HepG2 (cell line): ENCODE measurements at regions not wholly inside any gene's neighbourhood (a gene's known extent, or its start where the extent isn't known, plus 50 kb on each side); places are given as distances from the start of the nearest gene placed in this dataset.

Experiments
- ATAC-seq: fragments of 200-7000 bp; cut with Tn5 transposase; 3 replicates; pipeline ENCODE4 v1.9.1; 2020; ENCODE audit warnings: mild to moderate bottlenecking, moderate library complexity
- BruUV-seq: library from RNA; stranded (reverse); fragments of 400-500 nt; replicated peaks from 2 replicates; lab custom pipeline; 2021; lab: Mats Ljungman, UMichigan
- CTCF ChIA-PET: fragments of 300-600 bp; formaldehyde crosslinking; extraction: SDS; loops from one replicate; lab custom pipeline; 2021; ENCODE audit warnings: low total read pairs, inconsistent platforms, low intra/inter-chr PET ratio; lab: Yijun Ruan, JAX
- POLR2A ChIA-PET: fragments of 350-600 bp; sonication (Branson Sonifier 250); formaldehyde crosslinking; loops from one replicate; lab custom pipeline; 2020; ENCODE audit warnings: antibody characterized with exemption, inconsistent platforms; lab: Yijun Ruan, JAX
- DNase-seq: peaks from one replicate; pipeline ENCODE4 v3.0.0-alpha.2; 2015; ENCODE audit warnings: low spot score
- FAIRE-seq: peaks from 3 replicates; lab custom pipeline; 2011; peaks lifted over from hg19 to GRCh38; lab: Jason Lieb, UNC
- H2AFZ ChIP-seq: one replicate; pipeline ENCODE4 v1.6.1; 2011; ENCODE audit warnings: low read length, inconsistent platforms
- H3K27ac ChIP-seq: fragments of 300-600 bp; 3 replicates; pipeline ENCODE4 v1.8.0; 2011; ENCODE audit warnings: mixed run types, mild to moderate bottlenecking, mixed read lengths, low read length, inconsistent platforms; ENCODE audit not compliant: insufficient read depth; ENCODE audit errors: extremely low read length
- H3K27me3 ChIP-seq, 2 experiments: fragments of 200-600 bp in 1 of 2; 2 replicates in 1 of 2; 3 replicates in 1 of 2; pipeline versions ENCODE4 v1.6.0 to v1.8.0; 2011; ENCODE audit warnings: low read length in 2 of 2, mild to moderate bottlenecking in 2 of 2, moderate library complexity in 2 of 2, inconsistent platforms in 1 of 2; ENCODE audit not compliant: insufficient read depth in 2 of 2, control insufficient read depth in 1 of 2
- H3K36me3 ChIP-seq, 2 experiments: fragments of 200-600 bp in 1 of 2; replicated peaks in 1 of 2; 2 replicates in 1 of 2; 3 replicates in 1 of 2; pipeline versions ENCODE4 v1.5.1 to v1.8.0; 2011; ENCODE audit warnings: low read length in 2 of 2, inconsistent platforms in 1 of 2; ENCODE audit not compliant: insufficient read depth in 2 of 2, control insufficient read depth in 1 of 2
- H3K4me1 ChIP-seq: 2 replicates; pipeline ENCODE4 v1.5.1; 2012; ENCODE audit warnings: low read length, inconsistent platforms; ENCODE audit not compliant: insufficient read depth
- H3K4me2 ChIP-seq: 2 replicates; pipeline ENCODE4 v1.6.0; 2011; ENCODE audit warnings: low read depth, low read length, inconsistent platforms
- H3K4me3 ChIP-seq, 3 experiments: fragments of 200-600 bp in 1 of 3; sonication (generic), shearing (Covaris generic) in 1 of 3; replicated peaks in 1 of 3; 2 replicates each; pipeline ENCODE4 v1.5.1; 2011 to 2016; ENCODE audit warnings: low read length in 3 of 3, inconsistent platforms in 2 of 3, low read depth in 2 of 3, mild to moderate bottlenecking in 2 of 3, control low read depth in 1 of 3, mixed read lengths in 1 of 3; ENCODE audit not compliant: insufficient read depth in 1 of 3
- H3K79me2 ChIP-seq: one replicate; pipeline ENCODE4 v1.6.1; 2011; ENCODE audit warnings: low read length, inconsistent platforms; ENCODE audit not compliant: insufficient read depth
- H3K9ac ChIP-seq: 2 replicates; pipeline ENCODE4 v1.6.0; 2011; ENCODE audit warnings: mild to moderate bottlenecking, low read depth, low read length, inconsistent platforms; ENCODE audit not compliant: insufficient read depth
- H3K9me3 ChIP-seq: 2 replicates; pipeline ENCODE4 v1.5.1; 2012; ENCODE audit warnings: mild to moderate bottlenecking, low read length
- H4K20me1 ChIP-seq: 2 replicates; pipeline ENCODE4 v1.6.0; 2011; ENCODE audit warnings: inconsistent platforms, mild to moderate bottlenecking, low read length, moderate library complexity; ENCODE audit not compliant: insufficient read depth
- AKAP8 ChIP-seq: sonication (generic); formaldehyde crosslinking; IDR thresholded peaks from 2 replicates; pipeline ENCODE4 v1.5.1; 2020; ENCODE audit warnings: mild to moderate bottlenecking, missing genetic modification reagents
- FOSL1 ChIP-seq: sonication (generic); formaldehyde crosslinking; IDR thresholded peaks from 2 replicates; pipeline ENCODE4 v1.9.0; 2021; ENCODE audit warnings: missing genetic modification reagents, borderline replicate concordance
- HCFC1 ChIP-seq: fragments of 150-350 bp; IDR thresholded peaks from 2 replicates; pipeline ENCODE4 v1.6.1; 2014; ENCODE audit warnings: low read depth, low read length
- MLLT10 ChIP-seq: sonication (generic); formaldehyde crosslinking; IDR thresholded peaks from 2 replicates; pipeline ENCODE4 v1.4.0; 2020; ENCODE audit warnings: missing genetic modification reagents
- SALL2 ChIP-seq: sonication (generic); formaldehyde crosslinking; IDR thresholded peaks from 2 replicates; pipeline ENCODE4 v1.8.1; 2023; ENCODE audit warnings: mild to moderate bottlenecking, missing genetic modification reagents, inconsistent platforms
- TBX2 ChIP-seq: sonication (generic); formaldehyde crosslinking; IDR thresholded peaks from 2 replicates; pipeline ENCODE4 v1.5.0; 2020; ENCODE audit warnings: missing genetic modification reagents, mild to moderate bottlenecking, borderline replicate concordance
- WGBS: methylation state at CpG from one replicate; pipeline ENCODE4 v1.1.6; 2017; ENCODE audit warnings: low lambda C conversion rate; 5-methylcytosine and 5-hydroxymethylcytosine counted together
- in situ Hi-C: cut with HindIII; loops from 2 replicates; pipeline ENCODE4 v1.10.0; 2017; ENCODE audit warnings: low pct_unique_long_range_greater_than_20kb; ENCODE audit not compliant: extremely low pct_ligation_motif_present
- intact Hi-C: fragments of 100-400 bp; cut with micrococcal nuclease; formaldehyde crosslinking; loops from one replicate; pipeline ENCODE4 v1.10.0; 2022; ENCODE audit not compliant: unreplicated experiment
- TF ChIP-seq, protein P1 (sequence below): sonication (generic); formaldehyde crosslinking; IDR thresholded peaks from 2 replicates; pipeline ENCODE4 v1.4.0; 2020; ENCODE audit warnings: mild to moderate bottlenecking, missing genetic modification reagents

DNA sequence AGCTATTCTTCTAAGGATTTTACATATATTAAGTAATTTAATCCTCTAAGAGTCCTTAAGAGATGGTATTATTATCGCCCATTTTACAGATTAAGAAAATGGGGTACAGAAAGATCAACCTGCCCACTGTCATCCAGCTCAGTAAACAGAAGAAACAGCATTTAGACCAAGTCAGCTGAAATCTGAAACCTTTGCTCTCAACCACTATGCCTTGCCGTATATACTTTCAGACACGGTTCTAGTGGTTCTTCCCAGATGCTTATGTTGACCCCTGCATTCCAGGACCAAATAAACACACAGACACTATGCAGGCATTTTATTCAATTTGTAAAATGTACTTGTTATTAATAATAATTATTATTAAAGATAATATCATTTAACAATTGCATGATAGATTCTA lies 854.8 kb downstream of the KCNJ2 start (continued):
- TF ChIP-seq TBX2 (CRISPR knock-in tag) (no peak), MLLT10 (no peak), HCFC1 (no peak), FOSL1 (CRISPR knock-in tag) (no peak)
- TF ChIP-seq, all 625 proteins: peak for 0

- no peaks in the 10 kb centered on the region for H4K20me1 ChIP-seq
- H2AFZ ChIP-seq, result no peak overlapping the region
- no peak overlapping the region for H3K9ac ChIP-seq
- no TSS peak for BruUV-seq
- H3K27me3 ChIP-seq, result no peaks in the 10 kb centered on the region
- H3K4me2 ChIP-seq, result no peak overlapping the region
- FAIRE-seq (no peak), DNase-seq (no peak), ATAC-seq (no peak)
- ChIA-PET CTCF (no interaction called here), POLR2A (no interaction called here)
- no peaks in the 10 kb centered on the region for H3K4me1 ChIP-seq
- H3K36me3 ChIP-seq, result no peaks in the 10 kb centered on the region
- TF ChIP-seq, protein P1, sequence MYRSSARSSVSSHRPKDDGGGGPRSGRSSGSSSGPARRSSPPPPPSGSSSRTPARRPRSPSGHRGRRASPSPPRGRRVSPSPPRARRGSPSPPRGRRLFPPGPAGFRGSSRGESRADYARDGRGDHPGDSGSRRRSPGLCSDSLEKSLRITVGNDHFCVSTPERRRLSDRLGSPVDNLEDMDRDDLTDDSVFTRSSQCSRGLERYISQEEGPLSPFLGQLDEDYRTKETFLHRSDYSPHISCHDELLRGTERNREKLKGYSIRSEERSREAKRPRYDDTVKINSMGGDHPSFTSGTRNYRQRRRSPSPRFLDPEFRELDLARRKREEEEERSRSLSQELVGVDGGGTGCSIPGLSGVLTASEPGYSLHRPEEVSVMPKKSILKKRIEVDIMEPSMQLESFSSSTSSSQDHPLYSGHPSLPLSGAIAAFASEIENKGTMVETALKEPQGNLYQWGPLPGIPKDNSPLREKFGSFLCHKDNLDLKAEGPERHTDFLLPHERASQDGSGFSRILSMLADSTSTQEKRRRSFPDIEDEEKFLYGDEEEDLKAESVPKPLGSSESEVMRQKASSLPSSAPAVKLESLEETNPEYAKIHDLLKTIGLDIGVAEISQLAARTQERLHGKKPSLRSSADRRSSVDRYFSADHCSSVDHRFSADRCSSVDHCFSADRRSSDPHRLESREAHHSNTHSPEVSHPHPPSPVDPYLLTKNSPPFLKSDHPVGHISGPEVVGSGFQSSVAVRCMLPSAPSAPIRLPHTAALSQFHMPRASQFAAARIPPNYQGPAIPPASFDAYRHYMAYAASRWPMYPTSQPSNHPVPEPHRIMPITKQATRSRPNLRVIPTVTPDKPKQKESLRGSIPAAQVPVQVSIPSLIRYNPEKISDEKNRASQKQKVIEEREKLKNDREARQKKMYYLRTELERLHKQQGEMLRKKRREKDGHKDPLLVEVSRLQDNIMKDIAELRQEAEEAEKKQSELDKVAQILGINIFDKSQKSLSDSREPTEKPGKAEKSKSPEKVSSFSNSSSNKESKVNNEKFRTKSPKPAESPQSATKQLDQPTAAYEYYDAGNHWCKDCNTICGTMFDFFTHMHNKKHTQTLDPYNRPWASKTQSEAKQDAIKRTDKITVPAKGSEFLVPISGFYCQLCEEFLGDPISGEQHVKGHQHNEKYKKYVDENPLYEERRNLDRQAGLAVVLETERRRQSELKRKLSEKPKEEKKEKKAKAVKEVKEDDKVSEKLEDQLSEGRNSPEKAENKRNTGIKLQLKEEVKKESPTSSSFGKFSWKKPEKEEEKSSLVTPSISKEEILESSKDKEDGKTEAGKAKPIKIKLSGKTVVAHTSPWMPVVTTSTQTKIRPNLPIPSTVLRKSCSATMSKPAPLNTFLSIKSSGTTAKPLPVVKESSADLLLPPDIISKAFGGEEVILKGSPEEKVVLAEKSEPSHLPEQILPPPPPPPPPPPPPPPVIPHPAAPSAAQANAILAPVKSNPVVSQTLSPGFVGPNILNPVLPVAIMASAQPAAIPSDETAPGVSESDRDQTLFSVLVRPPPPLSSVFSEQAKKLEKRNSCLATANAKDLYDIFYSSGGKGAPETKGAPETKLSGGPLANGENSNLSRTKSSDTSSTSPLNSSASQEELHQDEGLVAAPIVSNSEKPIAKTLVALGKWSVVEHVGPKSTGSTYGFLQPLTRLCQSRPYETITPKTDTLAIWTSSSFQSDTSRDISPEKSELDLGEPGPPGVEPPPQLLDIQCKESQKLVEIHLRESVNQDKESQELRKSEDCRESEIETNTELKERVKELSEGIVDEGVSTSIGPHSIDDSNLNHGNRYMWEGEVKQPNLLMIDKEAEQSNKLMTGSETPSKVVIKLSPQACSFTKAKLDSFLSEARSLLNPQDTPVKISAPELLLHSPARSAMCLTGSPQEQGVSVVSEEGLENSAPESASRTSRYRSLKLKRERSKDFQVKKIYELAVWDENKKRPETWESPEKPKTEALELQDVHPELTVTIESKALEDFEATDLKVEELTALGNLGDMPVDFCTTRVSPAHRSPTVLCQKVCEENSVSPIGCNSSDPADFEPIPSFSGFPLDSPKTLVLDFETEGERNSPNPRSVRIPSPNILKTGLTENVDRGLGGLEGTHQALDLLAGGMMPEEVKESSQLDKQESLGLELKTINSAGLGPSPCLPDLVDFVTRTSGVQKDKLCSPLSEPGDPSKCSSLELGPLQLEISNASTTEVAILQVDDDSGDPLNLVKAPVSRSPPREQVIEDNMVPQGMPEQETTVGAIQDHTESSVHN, result no peak
- TF ChIP-seq SALL2 (no peak), AKAP8 (CRISPR knock-in tag) (no peak)
- intact Hi-C loops, result no loop called here
- H3K27ac ChIP-seq, result no peak overlapping the region
- H3K4me3 ChIP-seq, result no peak overlapping the region
- in situ Hi-C loops, result no loop called here
- under 1% methylated on average over 2 of the region's 2 CpGs for WGBS
- no peaks in the 10 kb centered on the region for H3K79me2 ChIP-seq
- H3K9me3 ChIP-seq, result peaks cover 34% of the 10 kb centered on the region
Measured at GRCh38 chr17:71024969-71025368, 855.6 kb downstream of the KCNJ2 start.
